CD4-positive, alpha-beta T cell treated with Interleukin-6 for 4 hours (primary cell): ENCODE measurements at regions not wholly inside any gene's neighbourhood (a gene's known extent, or its start where the extent isn't known, plus 50 kb on each side); places are given as distances from the start of the nearest gene placed in this dataset.

ENCODE experiments used
- DNase-seq: peaks from one replicate; pipeline ENCODE4 v3.0.0-alpha.2; 2020; ENCODE audit warnings: mixed read lengths

DNA sequence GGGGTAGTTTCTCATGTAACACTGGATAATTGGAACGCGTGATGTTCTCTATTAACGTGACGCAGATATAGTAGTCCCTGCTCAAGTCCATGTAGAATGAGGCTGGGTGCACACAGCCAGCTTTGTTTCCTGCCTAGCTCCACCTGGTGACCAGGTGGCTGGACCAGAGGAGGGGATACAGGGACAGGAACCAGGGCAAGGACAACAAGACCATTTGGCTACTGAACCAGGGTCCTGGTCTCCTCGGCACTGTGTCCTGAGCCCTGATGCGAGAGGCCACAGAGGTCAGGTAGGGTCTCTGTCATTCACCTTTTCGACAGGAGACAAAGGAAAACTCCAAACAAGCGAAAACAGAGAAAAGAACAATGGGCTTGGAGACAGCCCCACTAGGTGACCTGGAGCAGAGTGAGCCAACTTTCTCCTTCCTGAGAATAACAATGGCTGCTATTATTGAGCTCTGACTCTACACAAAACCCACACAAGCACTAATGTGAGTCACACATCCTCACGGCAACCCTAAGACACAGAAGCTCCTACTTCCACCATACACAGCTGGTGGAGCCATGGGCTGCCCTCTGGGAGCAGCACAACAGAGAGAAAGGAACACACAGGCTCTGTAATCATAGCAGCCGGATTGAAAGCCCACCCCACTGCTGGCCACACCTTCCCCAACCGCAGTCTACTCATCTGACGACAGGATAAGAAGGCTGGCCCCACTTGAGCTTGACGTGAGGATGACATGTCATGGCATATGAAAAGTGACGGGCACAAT is 67.3 kb upstream of the TEX51 start:
- DNase-seq = no peak

DNA sequence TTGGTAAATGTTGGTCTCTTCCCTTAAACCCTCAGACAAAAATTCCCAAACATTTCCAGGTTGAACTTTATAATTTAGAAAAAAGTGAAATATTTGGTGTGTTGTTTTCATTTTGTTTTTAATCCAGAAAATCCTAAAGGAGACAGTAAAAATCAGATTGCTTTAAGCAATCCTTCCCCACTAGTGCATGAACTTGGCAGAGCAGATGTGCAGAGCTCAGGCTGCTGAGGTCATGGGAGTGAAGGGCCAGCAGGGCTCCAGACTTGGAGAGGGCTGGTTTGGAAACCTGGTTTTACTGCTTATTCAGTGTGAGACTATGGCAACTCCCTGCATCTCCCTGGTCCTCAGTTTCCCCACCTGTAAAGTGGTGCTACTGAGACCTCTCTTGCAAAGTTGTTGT is 66.7 kb upstream of the TEX51 start:
- no peak for DNase-seq

DNA sequence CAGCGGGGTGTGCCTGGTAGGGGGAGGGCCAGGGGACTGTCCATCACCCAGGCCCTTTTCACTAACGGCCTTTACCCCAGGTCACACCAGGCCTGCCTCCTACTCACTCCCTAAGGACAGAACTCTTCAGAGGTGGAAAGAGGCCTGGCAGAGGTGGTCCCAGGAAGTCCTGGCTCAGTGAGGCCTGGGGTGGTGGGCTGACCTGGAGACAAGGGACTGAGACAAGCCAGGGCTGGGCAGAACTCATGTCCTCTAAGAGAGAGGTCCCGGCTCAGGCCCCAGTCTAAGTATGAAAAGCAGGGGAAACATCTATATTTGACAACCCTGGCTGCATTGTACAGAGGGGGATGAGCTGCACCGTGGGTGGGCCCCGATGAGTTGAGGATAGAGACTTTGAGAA is 65.9 kb upstream of the TEX51 start:
- no peak for DNase-seq

DNA sequence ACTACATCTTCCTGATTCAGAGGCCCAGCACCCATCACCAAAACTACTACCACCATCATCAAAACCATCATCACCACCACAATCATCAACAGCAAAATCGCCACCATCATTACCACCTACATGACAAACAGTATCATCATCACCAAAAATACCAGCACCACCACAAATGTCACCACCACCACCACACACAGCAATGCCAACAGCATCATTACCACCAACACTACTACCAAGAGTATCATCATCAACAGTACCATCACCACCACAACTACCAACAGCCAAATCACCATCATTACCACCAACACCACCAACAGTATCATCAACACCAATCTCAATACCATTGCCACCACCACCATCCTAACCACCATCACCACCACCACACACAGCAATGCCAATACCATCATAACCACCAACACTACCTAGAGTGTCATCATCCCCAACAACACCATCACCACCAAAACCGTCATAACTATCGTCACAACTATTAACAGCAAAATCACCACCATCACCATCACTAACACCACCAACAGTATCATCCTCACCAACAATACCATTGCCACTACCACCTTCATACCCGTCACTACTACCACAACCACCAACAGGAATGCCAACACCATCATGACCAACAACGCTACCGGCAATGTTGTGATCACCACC is 64.6 kb upstream of the TEX51 start:
- no peak for DNase-seq

DNA sequence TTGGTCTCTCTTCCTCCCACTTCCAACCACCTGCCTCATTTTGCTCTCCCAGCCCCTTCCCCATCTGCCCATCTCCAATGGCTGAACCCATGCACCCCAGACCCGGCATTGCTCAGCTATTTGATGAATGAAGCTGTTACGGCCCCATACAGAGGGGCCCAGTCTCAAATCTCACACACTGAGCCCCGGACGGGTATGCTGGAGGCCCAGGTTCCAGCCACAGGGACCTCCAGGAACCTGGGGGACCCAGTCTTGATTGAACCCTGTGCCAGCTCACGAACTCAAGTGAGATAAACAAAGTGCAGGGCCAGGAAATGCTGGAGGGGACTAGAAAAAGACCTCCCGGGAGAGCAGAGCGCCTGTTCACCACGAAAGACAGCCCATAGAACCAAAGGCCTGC is 63.4 kb upstream of the TEX51 start:
- DNase-seq = no peak

DNA sequence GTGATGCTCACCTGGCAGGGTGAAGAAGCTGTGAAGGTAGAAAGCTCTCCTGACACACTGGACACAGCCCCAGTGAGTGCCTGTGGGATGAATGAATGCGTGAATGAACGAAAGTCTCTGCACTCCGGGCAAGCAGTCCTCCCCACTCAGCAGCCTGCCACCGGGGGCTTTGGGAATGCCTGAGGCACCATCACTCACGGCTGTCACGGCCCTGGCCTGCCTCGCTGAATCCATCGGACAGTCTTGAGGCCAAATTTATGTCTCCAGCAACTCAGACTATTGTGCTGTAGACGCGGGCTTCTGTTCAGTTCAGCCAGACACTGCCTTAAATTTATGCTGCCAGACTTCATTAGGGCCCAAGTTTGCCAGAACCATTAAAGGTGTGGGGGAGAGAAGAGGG is 62.9 kb upstream of the TEX51 start:
- no peak for DNase-seq

DNA sequence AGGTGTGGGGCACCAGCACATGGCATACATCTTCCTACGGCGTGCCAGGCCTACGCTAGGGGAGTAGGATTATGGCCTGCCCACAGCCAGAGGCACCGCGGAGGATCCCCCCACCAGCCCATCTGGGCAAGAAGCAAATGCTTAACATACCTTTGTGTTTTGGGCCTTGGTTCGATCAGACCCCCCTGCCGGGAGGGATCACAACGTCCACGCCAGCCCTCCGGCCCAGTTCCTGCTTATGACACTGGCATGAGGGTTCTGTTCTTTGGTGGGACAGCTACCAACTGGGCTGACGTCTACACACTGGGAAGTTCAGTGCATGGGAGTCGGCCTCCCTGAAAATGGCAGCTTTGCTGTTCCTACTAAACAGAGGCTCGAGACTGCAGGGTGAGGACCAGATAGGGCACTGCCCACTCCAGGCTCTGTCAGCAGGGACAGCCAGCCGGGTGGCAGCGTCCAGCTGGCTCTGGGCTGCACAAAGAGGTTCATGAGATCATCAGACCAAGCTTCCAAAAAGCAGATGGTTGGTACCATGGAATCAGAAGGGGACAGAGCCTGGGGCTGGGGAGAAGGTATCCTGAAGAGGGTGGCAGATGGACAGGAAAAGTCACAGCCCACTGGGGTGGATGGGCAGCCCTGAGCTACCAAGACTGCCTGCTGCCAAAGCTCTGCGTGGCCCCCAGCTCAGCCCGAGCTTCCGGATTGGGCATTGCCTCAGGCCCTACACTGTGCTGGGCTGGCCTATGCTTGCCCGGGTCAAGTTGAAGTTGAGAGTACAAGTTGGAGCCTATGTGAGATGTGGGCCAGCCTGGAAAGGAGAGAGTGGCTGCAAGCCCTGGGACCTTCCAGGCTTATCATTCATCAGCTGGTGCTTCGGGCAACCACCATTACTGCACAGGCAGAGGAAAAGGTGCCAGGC is 61.7 kb upstream of the TEX51 start:
- DNase-seq = no peak

DNA sequence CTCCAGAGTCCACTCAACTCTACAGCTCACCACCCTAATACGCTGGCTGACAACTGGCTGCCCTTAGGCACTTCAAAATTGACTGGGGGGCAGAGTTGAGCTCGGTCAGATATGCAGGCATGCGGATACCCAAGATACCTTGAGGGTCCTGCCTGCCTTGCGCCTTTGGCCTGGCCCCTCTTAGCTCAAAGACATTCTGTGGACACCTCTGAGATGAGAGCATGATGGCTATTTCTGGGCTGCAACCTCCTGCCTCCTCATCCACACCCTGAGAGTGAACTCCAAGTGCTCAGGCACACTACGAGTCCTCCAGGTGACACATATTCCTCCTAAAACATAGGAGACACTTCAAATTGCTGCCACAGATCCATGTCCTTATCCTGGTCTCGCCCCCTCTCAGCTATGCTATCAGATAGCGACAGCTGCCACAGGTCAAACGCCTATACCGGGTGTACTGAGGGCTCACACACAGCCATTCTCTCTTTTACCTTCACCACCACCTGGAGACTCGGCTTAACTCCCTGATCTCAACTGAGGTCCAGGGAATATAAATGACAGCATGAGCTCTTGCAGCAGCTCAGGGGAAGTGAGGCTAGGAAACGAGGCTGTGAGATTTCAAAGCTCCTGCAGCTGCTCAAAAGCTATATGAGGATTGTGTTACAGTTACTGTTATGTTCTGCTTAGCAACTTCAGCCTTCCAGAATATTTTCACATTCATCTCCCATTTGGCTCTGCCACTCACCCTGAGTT is 60.5 kb upstream of the TEX51 start:
- no peak for DNase-seq

DNA sequence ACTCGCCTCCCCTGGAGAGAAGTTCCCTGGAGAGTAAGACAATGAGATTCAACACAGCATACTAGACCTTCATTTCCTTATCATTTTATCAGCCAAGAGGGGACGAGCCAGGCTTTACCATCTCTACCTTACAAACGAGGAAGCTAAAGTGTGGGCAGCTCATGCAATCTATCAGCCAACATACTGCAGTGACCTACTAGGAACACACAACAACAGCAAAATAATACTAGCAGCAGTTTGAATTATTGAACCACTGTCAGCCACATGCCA is 60.0 kb upstream of the TEX51 start:
- DNase-seq = no peak

DNA sequence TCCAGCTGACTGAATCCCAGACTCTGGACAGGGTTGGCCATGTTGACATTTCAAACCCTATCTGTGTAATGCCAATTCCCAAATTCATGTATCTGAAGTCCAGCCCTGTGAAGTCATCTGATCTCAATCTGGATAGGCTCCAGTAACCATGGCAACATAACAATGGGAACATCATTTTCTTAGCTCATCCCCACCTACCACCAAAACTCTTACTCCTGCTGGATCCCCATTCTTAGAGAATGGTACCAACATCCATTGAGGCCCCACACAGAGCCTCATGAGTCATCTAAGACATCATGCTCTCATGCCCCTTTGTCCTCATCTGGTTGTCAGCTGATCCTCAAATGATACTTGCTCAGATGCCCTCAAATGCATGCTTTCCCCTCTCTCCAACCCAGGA is 58.9 kb upstream of the TEX51 start:
- no peak for DNase-seq

DNA sequence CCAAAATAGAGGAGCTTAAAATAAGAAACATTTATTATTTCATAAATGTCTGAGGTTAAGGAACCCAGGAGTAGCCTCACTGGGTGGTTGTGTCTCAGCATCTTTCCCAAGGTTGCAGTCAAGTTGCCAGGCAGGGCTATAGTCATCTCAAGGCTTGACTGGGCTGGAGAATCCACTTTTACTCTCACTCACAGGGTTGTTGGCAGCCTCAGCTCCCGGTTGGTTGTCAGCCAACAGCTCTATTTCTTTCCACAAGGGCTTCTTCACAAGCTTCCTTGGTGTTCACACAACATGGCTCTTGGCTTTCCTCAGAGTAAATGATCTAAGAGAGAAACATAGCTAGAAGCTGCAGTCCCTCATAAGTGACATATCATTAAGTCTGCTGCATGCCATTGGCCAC is 55.6 kb upstream of the TEX51 start:
- DNase-seq = no peak

DNA sequence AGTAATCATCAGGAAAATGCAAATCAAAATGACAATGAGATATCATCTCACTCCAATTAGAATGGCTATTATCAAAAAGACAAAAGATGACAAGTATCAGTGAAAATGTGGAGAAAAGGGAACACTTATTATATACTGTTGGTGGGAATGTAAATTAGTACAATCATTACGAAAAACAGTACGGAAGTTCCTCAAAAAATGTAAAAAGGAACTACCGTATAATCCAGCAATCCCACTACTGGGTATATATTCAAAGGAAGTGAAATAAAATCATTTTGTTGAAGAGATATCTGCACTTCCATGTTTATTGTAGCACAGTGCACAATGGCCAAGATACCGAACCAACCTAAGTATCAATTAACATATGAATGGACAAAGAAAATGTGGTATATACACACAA is 52.4 kb upstream of the TEX51 start:
- DNase-seq = no peak
